ENCODE measurements at regions not wholly inside any gene's neighbourhood (a gene's known extent, or its start where the extent isn't known, plus 50 kb on each side); places are given as distances from the start of the nearest gene placed in this dataset.

GRCh38 chr10:128306966-128307365 is 180.7 kb upstream of the MKI67 start:
- H3K27ac ChIP-seq (ENCODE audit: low read depth, low read length) = no peak overlapping the region
- CTCF ChIA-PET = no interaction called here
- intact Hi-C loops (cut with micrococcal nuclease) = no loop called here
- no peak overlapping the region for H3K9ac ChIP-seq (ENCODE audit: low read length)
- ATAC-seq (no peak), DNase-seq (ENCODE audit: low read depth, low spot score) (no peak)
- H3K79me2 ChIP-seq (ENCODE audit: insufficient read depth, low read length) = no peaks in the 10 kb centered on the region
- TF ChIP-seq CBX3 (IDR thresholded peaks at IDR 0.05; ENCODE audit: low read depth) (no peak), POLR2AphosphoS5 (IDR thresholded peaks at IDR 0.05; ENCODE audit: low read depth, low read length) (no peak), ZBTB33 (IDR thresholded peaks at IDR 0.05; ENCODE audit: extremely low read depth, insufficient replicate concordance, low read length) (no peak), RAD21 (IDR thresholded peaks at IDR 0.05; ENCODE audit: low read depth) (no peak), CTCF (IDR thresholded peaks at IDR 0.05 in 2 of 3, conservative IDR thresholded peaks at IDR 0.05 in 1 of 3; ENCODE audit: borderline replicate concordance in 1 of 3, insufficient read depth in 1 of 3, low read depth in 2 of 3, low read length in 2 of 3) (no peak), SIN3A (IDR thresholded peaks at IDR 0.05; ENCODE audit: low read depth) (no peak), JUND (IDR thresholded peaks at IDR 0.05) (no peak), CEBPB (IDR thresholded peaks at IDR 0.05; ENCODE audit: low read depth) (no peak)
- no peaks in the 10 kb centered on the region for H4K20me1 ChIP-seq (ENCODE audit: insufficient read depth)
- H3K9me2 ChIP-seq (ENCODE audit: insufficient read depth) = no peaks in the 10 kb centered on the region
- no peaks in the 10 kb centered on the region for H3K9me3 ChIP-seq (ENCODE audit: control insufficient read depth in 1 of 2, insufficient read depth in 1 of 2, low read depth in 1 of 2, low read length in 2 of 2)
- no peak overlapping the region for H3K4me2 ChIP-seq (ENCODE audit: low read length)
- no peaks in the 10 kb centered on the region for H3K4me1 ChIP-seq (ENCODE audit: control insufficient read depth in 1 of 2, insufficient read depth in 2 of 2, low read length in 2 of 2)
- no peaks in the 10 kb centered on the region for H3K36me3 ChIP-seq (ENCODE audit: control insufficient read depth in 1 of 2, insufficient read depth in 2 of 2, low read length in 2 of 2)
- no TSS peak for BruUV-seq (replicated peaks)
- RAD21 ChIA-PET (ENCODE audit: low non-redundant PET in 1 of 2, low total read pairs in 2 of 2, uncharacterized antibody in 2 of 2, unreplicated experiment in 2 of 2) = no interaction called here
- POLR2A ChIA-PET = no interaction called here
- H2AFZ ChIP-seq (ENCODE audit: low read depth, low read length, poor library complexity, severe bottlenecking) = no peak overlapping the region
- H3K4me3 ChIP-seq (replicated peaks in 1 of 2; ENCODE audit: low read depth in 1 of 2, low read length in 2 of 2) = no peak overlapping the region
- H3K27me3 ChIP-seq (ENCODE audit: insufficient read depth, low read length) = peaks cover 30% of the 10 kb centered on the region
